Effector memory CD4-positive, alpha-beta T cell (primary cell): ENCODE measurements at regions not wholly inside any gene's neighbourhood (a gene's known extent, or its start where the extent isn't known, plus 50 kb on each side); places are given as distances from the start of the nearest gene placed in this dataset.

Experiments used
- DNase-seq, 3 donors: peaks; one replicate each; pipeline ENCODE4 v3.0.0-alpha.2; 2020
- H3K27ac ChIP-seq: 2 replicates; pipeline ENCODE4 v1.7.0; 2013; ENCODE audit warnings: mild to moderate bottlenecking, low read length, moderate library complexity; ENCODE audit not compliant: insufficient read depth, poor library complexity, severe bottlenecking
- H3K27me3 ChIP-seq: replicated peaks from 2 replicates; pipeline ENCODE4 v1.7.0; 2013; ENCODE audit warnings: mild to moderate bottlenecking, low read length; ENCODE audit not compliant: insufficient read depth, control insufficient read depth, poor library complexity, severe bottlenecking
- H3K36me3 ChIP-seq: 2 replicates; pipeline ENCODE4 v1.7.0; 2013; ENCODE audit warnings: mild to moderate bottlenecking, low read length, moderate library complexity; ENCODE audit not compliant: control insufficient read depth, insufficient read depth
- H3K4me1 ChIP-seq: 2 replicates; pipeline ENCODE4 v1.7.0; 2013; ENCODE audit warnings: low read length, mild to moderate bottlenecking; ENCODE audit not compliant: control insufficient read depth, insufficient read depth, poor library complexity, severe bottlenecking
- H3K4me3 ChIP-seq: 2 replicates; pipeline ENCODE4 v1.7.0; 2013; ENCODE audit warnings: low read length, low read depth, mild to moderate bottlenecking; ENCODE audit not compliant: insufficient read depth, poor library complexity, severe bottlenecking
- H3K9me3 ChIP-seq: 2 replicates; pipeline ENCODE4 v1.7.0; 2013; ENCODE audit warnings: mild to moderate bottlenecking, low read length, moderate library complexity; ENCODE audit not compliant: control insufficient read depth

- no peak for DNase-seq
- no peaks in the 10 kb centered on the region for H3K27me3 ChIP-seq
- H3K4me3 ChIP-seq: no peak overlapping the region
- no peaks in the 10 kb centered on the region for H3K36me3 ChIP-seq
- no peak overlapping the region for H3K27ac ChIP-seq
- H3K9me3 ChIP-seq: no peaks in the 10 kb centered on the region
- H3K4me1 ChIP-seq: no peaks in the 10 kb centered on the region
These were observed 77.2 kb upstream of the PTPRZ1 start for GRCh38 chr7:121795736-121796135.

DNA sequence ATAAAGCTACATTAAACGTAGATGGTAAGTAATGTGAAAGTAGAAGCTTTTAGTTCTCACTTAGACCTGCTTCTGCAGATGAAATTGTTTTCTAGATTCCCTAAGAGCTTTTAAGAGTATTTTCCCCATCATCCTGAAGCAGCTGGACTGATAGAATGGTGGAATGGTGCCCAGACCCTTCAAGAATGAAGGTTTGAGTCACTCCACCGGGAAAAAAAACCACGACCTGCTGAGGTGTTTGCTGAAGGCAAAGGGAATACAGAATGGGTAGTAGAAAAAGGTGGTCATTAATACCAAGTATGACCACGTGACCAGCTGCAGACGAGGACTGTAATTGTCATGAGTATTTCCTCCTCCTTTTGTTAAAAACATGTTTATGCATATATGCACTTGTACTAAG is 79.2 kb upstream of the PTPRZ1 start:
- H3K27ac ChIP-seq: no peak overlapping the region
- H3K9me3 ChIP-seq: no peaks in the 10 kb centered on the region
- no peak for DNase-seq

GRCh38 chr7:121777672-121778071 is 95.3 kb upstream of the PTPRZ1 start:
- Histone ChIP-seq H3K4me1 (no peaks in the 10 kb centered on the region), H3K36me3 (no peaks in the 10 kb centered on the region), H3K4me3 (no peak overlapping the region), H3K27ac (no peak overlapping the region), H3K9me3 (no peaks in the 10 kb centered on the region), H3K27me3 (no peaks in the 10 kb centered on the region)
- DNase-seq: no peak

More for the DNA sequence above, 79.2 kb upstream of the PTPRZ1 start:
- H3K4me3 ChIP-seq: no peak overlapping the region
- H3K4me1 ChIP-seq: no peaks in the 10 kb centered on the region
- H3K36me3 ChIP-seq: no peaks in the 10 kb centered on the region
- H3K27me3 ChIP-seq: no peaks in the 10 kb centered on the region

GRCh38 chr7:121774563-121774962 is 98.4 kb upstream of the PTPRZ1 start:
- no peaks in the 10 kb centered on the region for H3K4me1 ChIP-seq
- no peaks in the 10 kb centered on the region for H3K27me3 ChIP-seq
- no peak overlapping the region for H3K27ac ChIP-seq
- no peak overlapping the region for H3K4me3 ChIP-seq
- no peaks in the 10 kb centered on the region for H3K9me3 ChIP-seq
- DNase-seq: no peak
- H3K36me3 ChIP-seq: no peaks in the 10 kb centered on the region

GRCh38 chr7:121766676-121767075 is 106.3 kb upstream of the PTPRZ1 start:
- H3K4me1 ChIP-seq: no peaks in the 10 kb centered on the region
- no peaks in the 10 kb centered on the region for H3K9me3 ChIP-seq
- no peak overlapping the region for H3K4me3 ChIP-seq
- no peaks in the 10 kb centered on the region for H3K27me3 ChIP-seq
- no peak overlapping the region for H3K27ac ChIP-seq
- DNase-seq: no peak
- no peaks in the 10 kb centered on the region for H3K36me3 ChIP-seq

DNA sequence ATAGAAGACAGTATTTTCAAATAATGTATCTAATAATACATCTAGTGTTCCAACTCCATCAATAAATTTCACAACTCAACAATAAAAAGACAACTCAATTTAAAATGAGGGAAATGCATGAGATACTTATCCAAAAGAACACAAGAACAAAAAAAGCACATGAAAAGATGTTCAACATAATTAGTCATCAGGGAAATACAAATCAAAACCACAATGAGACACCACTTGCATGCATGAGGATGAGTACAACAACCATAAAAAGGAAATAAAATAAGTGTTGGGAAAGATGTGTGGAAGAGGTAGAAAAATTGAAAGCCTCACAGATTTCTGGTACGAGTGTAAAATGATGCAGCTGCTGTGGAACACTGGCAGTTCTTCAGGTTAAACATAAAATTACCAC is 111.6 kb upstream of the PTPRZ1 start:
- Histone ChIP-seq H3K27me3 (no peaks in the 10 kb centered on the region), H3K9me3 (no peaks in the 10 kb centered on the region), H3K27ac (no peak overlapping the region), H3K36me3 (no peaks in the 10 kb centered on the region), H3K4me3 (no peak overlapping the region), H3K4me1 (no peaks in the 10 kb centered on the region)
- no peak for DNase-seq

GRCh38 chr7:121755818-121756552 is 117.0 kb upstream of the PTPRZ1 start:
- Histone ChIP-seq H3K36me3 (no peaks in the 10 kb centered on the region), H3K9me3 (no peaks in the 10 kb centered on the region), H3K4me1 (no peaks in the 10 kb centered on the region), H3K4me3 (no peak overlapping the region), H3K27me3 (no peaks in the 10 kb centered on the region), H3K27ac (no peak overlapping the region)
- DNase-seq: no peak

GRCh38 chr7:121755286-121755685 is 117.7 kb upstream of the PTPRZ1 start:
- H3K27me3 ChIP-seq: no peaks in the 10 kb centered on the region
- no peak overlapping the region for H3K27ac ChIP-seq
- H3K36me3 ChIP-seq: no peaks in the 10 kb centered on the region
- H3K9me3 ChIP-seq: no peaks in the 10 kb centered on the region
- H3K4me1 ChIP-seq: no peaks in the 10 kb centered on the region
- no peak for DNase-seq
- no peak overlapping the region for H3K4me3 ChIP-seq

GRCh38 chr7:121753944-121754343 is 119.0 kb upstream of the PTPRZ1 start:
- H3K36me3 ChIP-seq: no peaks in the 10 kb centered on the region
- H3K27me3 ChIP-seq: no peaks in the 10 kb centered on the region
- no peak overlapping the region for H3K4me3 ChIP-seq
- H3K27ac ChIP-seq: no peak overlapping the region
- H3K9me3 ChIP-seq: no peaks in the 10 kb centered on the region
- no peak for DNase-seq
- no peaks in the 10 kb centered on the region for H3K4me1 ChIP-seq

GRCh38 chr7:121752706-121753105 is 120.3 kb upstream of the PTPRZ1 start:
- no peaks in the 10 kb centered on the region for H3K27me3 ChIP-seq
- no peak for DNase-seq
- no peaks in the 10 kb centered on the region for H3K36me3 ChIP-seq
- H3K9me3 ChIP-seq: no peaks in the 10 kb centered on the region
- H3K4me1 ChIP-seq: no peaks in the 10 kb centered on the region
- H3K4me3 ChIP-seq: no peak overlapping the region
- no peak overlapping the region for H3K27ac ChIP-seq
